ENCODE measurements at regions not wholly inside any gene's neighbourhood (a gene's known extent, or its start where the extent isn't known, plus 50 kb on each side); places are given as distances from the start of the nearest gene placed in this dataset.

DNA sequence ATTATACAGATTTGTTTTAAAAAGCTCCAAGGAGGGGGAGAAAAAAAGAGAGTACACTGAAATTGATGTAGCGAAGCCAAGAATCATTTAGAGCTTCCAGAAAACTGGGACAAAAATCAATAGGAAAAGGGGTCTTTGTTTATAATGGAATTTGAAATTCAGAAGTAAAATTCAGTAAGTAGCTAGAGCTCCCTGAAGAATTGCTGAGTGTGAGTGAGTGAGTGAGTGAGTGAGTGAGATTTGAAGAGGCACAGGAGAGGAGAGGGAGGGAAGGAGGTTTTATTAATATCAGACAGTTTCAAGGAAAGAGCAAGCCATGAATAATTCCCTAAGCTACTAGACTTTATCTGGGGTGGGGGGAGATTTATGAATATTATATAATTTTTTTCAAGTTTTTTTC lies 60.7 kb upstream of the ARHGAP28 start:
- TF ChIP-seq ZNF121 (CRISPR knock-in tag; conservative IDR thresholded peaks at IDR 0.05) = no peak
- TF ChIP-seq ESRRA (IDR thresholded peaks at IDR 0.05; ENCODE audit: borderline replicate concordance, low read depth) = no peak
- no peak for TF ChIP-seq U2AF2 (optimal IDR thresholded peaks at IDR 0.05; ENCODE audit: low read depth, low read length)
